ENCODE measurements at regions not wholly inside any gene's neighbourhood (a gene's known extent, or its start where the extent isn't known, plus 50 kb on each side); places are given as distances from the start of the nearest gene placed in this dataset.

DNA sequence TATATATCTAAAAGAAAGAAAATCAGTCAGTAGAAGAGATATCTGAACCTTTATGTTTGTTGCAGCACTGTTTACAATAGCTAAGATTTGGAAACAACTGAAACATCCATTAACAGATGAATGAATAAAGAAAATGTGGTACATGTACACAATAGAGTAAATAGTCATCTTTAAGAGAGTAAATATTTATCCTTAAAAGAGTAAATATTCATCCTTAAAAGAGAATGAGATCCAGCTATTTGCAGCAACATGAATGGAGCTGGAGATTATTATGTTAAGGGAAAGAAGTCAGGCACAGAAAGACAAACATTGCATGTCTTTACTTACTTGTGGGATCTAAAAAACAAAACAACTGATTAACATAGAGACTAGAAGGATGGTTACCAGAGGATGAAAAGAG is 197.0 kb upstream of the CBLB start:
- TF ChIP-seq, protein P1, sequence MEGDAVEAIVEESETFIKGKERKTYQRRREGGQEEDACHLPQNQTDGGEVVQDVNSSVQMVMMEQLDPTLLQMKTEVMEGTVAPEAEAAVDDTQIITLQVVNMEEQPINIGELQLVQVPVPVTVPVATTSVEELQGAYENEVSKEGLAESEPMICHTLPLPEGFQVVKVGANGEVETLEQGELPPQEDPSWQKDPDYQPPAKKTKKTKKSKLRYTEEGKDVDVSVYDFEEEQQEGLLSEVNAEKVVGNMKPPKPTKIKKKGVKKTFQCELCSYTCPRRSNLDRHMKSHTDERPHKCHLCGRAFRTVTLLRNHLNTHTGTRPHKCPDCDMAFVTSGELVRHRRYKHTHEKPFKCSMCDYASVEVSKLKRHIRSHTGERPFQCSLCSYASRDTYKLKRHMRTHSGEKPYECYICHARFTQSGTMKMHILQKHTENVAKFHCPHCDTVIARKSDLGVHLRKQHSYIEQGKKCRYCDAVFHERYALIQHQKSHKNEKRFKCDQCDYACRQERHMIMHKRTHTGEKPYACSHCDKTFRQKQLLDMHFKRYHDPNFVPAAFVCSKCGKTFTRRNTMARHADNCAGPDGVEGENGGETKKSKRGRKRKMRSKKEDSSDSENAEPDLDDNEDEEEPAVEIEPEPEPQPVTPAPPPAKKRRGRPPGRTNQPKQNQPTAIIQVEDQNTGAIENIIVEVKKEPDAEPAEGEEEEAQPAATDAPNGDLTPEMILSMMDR (IDR thresholded peaks at IDR 0.05): no peak
- no peak for TF ChIP-seq ZFX (IDR thresholded peaks at IDR 0.05; ENCODE audit: borderline replicate concordance)

Measured in 22Rv1 (cell line).